NCI-H2081 treated with DMSO at 0.1 percent for 48 hours (cell line): ENCODE measurements at regions not wholly inside any gene's neighbourhood (a gene's known extent, or its start where the extent isn't known, plus 50 kb on each side); places are given as distances from the start of the nearest gene placed in this dataset.

Source experiments
- DNase-seq: peaks from one replicate; lab custom pipeline; 2025; lab: John Stamatoyannopoulos, UW

GRCh38 chr13:71977028-71977427 is 110.0 kb upstream of the DACH1 start:
- no peak for DNase-seq

GRCh38 chr13:71967990-71968389 is 101.0 kb upstream of the DACH1 start:
- no peak for DNase-seq

- DNase-seq, result no peak
Observed at GRCh38 chr13:71964491-71965100, 97.6 kb upstream of the DACH1 start.

- DNase-seq, result no peak
Observed at GRCh38 chr13:71962735-71963134, 95.7 kb upstream of the DACH1 start.

- DNase-seq, result no peak
Observed at GRCh38 chr13:71962126-71962525, 95.1 kb upstream of the DACH1 start.

- no peak for DNase-seq
Observed at GRCh38 chr13:71949441-71949840, 82.4 kb upstream of the DACH1 start.

- DNase-seq, result no peak
Observed at GRCh38 chr13:71939186-71939585, 72.2 kb upstream of the DACH1 start.

GRCh38 chr13:71935166-71935840 is 68.3 kb upstream of the DACH1 start:
- DNase-seq, result no peak

- no peak for DNase-seq
Observed at GRCh38 chr13:71924931-71925330, 57.9 kb upstream of the DACH1 start.

GRCh38 chr13:71922194-71922593 is 55.2 kb upstream of the DACH1 start:
- no peak for DNase-seq
